DND-41 (cell line): ENCODE measurements at regions not wholly inside any gene's neighbourhood (a gene's known extent, or its start where the extent isn't known, plus 50 kb on each side); places are given as distances from the start of the nearest gene placed in this dataset.

Experiments
- EZH2 ChIP-seq: IDR thresholded peaks from 3 replicates; pipeline ENCODE4 v1.6.1; 2012; ENCODE audit warnings: borderline replicate concordance, low read depth, mild to moderate bottlenecking, moderate library complexity, low read length, inconsistent platforms; ENCODE audit not compliant: severe bottlenecking
- TF ChIP-seq, protein P1 (sequence below): IDR thresholded peaks from 2 replicates; pipeline ENCODE4 v1.5.1; 2012; ENCODE audit warnings: borderline replicate concordance, low read length, moderate library complexity, mild to moderate bottlenecking; ENCODE audit not compliant: poor library complexity, severe bottlenecking; ENCODE audit errors: extremely low read depth

DNA sequence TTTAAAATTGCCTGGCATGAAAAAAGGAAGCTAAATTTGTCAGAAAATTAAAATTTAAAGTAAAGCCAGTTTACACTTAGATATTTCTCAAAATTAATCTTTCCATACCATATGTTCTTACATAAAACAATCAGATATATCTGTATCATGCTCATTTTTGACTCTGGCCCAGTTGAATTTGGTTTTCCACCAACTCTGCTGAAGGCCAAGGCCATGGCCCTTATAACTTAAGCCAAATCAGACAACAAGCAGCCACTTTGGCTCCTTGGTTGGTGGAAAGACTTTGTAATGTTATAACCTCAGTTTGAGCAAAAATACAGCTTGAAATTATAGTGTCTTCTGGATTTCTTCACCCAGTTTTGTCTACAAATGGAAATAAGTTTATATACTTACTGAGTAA is 97.3 kb downstream of the CENPW start:
- TF ChIP-seq, protein P1, sequence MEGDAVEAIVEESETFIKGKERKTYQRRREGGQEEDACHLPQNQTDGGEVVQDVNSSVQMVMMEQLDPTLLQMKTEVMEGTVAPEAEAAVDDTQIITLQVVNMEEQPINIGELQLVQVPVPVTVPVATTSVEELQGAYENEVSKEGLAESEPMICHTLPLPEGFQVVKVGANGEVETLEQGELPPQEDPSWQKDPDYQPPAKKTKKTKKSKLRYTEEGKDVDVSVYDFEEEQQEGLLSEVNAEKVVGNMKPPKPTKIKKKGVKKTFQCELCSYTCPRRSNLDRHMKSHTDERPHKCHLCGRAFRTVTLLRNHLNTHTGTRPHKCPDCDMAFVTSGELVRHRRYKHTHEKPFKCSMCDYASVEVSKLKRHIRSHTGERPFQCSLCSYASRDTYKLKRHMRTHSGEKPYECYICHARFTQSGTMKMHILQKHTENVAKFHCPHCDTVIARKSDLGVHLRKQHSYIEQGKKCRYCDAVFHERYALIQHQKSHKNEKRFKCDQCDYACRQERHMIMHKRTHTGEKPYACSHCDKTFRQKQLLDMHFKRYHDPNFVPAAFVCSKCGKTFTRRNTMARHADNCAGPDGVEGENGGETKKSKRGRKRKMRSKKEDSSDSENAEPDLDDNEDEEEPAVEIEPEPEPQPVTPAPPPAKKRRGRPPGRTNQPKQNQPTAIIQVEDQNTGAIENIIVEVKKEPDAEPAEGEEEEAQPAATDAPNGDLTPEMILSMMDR: no peak
- no peak for TF ChIP-seq EZH2
